HG02678 (cell line): ENCODE measurements at regions not wholly inside any gene's neighbourhood (a gene's known extent, or its start where the extent isn't known, plus 50 kb on each side); places are given as distances from the start of the nearest gene placed in this dataset.

ENCODE experiments used
- ATAC-seq: cut with Tn5 transposase; IDR thresholded peaks from one replicate; pipeline ENCODE4 v1.9.1; 2021; ENCODE audit warnings: mild to moderate bottlenecking, moderate library complexity; ENCODE audit not compliant: unreplicated experiment

DNA sequence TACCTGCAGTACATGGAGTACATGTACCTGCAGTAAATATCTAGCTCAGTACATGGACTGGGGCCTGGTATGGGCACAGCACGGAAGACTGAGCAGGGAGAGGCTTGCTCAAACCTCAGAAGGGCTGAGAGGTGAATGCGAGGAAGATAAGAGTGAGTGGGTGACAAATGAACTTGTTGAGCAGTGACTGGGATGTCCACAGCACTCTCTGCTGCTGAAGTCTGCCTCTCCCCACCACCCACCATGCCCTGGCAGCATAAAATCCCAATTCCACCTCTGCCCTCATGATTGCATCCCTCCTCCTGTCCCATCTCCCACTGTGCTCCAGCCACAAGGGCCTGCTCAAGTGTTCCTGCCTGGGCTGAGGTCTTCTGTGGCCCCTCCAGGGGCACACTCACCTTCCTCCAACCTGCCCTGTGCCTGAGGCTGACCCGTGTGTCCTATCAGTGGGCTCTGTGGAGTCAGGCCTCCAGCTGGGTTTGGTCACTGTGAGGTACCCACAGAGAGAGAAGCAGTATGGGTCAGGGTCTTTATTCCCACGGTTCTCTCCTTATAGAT is 114.2 kb downstream of the FOXD2 start:
- ATAC-seq, result no peak

DNA sequence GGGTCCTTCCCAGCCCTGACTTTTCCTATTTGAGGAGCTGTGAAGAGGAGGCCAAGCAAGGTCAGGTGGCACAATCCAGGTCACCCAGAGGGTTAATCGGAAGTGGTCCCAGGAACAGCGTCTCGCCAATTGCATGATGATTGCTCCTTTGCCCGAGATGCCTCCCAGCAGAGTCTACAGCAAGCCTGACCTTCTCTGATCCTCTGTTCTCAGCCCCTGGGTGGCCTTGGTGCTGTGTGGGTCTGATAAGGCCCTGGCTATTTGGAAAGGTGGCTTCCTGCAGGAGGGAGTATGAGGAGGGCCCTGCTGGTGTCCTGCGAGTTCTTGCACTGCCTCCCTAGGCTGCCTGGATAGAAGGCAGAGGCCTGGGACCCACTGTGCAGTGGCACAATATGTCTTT is 116.2 kb downstream of the FOXD2 start:
- ATAC-seq, result no peak

DNA sequence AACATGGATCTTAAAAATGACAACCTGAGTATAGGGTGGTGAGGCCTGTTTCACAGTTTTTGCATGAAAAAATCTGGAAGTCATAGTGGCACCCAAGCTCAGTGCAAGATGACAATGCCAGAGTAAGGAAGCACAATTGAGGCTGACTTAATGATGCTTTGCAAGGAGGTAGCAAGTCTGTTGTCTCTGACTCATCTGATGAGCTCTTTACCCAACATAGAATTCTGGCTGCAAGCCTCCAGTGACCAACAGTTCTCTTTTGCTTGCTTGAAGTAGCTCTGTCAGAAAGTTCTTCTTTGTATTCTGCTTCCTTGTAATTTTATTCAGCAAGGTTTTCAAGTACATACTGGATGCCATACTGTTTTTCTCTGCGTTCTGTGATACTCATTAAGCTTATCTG is 117.1 kb downstream of the FOXD2 start:
- no peak for ATAC-seq

DNA sequence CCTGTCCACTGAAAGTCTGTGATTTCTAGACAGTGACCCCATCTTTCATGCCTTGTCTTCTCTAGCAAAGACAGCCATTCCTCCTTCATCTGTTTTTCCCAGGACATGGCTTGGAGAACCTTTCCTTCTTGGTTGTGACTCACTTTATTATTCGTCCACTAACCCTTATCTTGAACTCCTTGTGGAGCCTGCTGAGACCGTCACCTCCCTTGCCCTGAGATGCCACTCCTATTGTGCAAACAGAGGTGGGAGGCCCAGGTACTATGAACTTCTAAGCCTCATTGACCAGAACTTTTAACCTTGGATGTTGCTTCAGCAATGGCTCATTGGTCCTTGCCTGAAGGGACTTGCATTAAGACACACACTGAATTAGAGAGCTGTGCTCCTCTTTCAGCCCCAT is 117.5 kb downstream of the FOXD2 start:
- no peak for ATAC-seq

DNA sequence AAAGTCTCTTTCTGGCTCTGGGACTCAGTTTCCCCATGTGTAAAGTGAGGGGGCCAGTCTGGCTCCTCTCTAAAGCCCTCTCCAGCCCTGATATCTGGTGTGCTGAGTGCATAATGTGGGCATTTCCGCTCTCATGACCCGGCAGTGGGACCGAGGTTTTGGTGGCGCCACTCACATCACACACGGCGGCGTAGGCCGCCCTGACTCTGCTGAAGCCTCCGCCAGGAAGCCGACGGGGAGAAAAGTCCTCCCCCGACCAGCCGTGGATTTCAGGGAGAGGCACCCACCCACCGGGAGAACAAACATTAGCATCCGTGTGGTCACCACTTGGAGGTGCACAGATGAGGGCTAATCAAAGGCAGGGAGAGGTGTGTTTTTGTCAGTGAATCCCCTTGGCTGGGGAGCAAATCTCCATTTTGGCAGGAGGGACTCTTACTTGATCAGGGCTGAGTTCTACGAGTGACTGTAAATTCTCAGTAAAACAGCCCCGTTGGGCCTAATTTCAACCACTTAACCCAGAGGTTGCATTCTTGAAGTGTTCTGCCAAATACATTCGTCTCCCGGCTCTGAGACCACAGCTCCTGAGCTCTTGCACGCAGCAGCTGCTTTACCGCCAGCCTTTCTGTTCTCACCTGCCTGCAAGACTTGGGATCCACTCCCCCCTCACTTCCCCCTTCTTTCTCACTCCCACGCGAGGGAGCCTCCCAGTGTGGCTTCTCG is 118.2 kb downstream of the FOXD2 start:
- no peak for ATAC-seq

DNA sequence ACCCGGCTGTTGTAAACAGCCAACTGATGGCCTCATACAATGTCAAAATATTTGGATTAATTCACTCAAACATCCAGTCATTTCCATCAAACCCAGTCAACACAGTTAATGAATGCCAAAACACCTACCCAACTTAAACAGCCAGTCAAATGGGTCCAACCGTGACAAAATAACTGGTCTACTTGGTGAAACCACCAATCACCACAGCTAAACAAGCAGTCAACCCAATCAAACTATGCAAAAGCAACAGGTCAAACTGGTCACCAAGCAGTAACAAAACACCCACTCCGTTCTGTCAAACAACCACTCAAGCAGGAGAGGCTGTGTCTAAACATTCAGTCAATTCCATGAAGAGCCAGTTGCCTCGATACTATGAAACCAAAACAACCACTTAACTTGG is 119.2 kb downstream of the FOXD2 start:
- ATAC-seq, result no peak

DNA sequence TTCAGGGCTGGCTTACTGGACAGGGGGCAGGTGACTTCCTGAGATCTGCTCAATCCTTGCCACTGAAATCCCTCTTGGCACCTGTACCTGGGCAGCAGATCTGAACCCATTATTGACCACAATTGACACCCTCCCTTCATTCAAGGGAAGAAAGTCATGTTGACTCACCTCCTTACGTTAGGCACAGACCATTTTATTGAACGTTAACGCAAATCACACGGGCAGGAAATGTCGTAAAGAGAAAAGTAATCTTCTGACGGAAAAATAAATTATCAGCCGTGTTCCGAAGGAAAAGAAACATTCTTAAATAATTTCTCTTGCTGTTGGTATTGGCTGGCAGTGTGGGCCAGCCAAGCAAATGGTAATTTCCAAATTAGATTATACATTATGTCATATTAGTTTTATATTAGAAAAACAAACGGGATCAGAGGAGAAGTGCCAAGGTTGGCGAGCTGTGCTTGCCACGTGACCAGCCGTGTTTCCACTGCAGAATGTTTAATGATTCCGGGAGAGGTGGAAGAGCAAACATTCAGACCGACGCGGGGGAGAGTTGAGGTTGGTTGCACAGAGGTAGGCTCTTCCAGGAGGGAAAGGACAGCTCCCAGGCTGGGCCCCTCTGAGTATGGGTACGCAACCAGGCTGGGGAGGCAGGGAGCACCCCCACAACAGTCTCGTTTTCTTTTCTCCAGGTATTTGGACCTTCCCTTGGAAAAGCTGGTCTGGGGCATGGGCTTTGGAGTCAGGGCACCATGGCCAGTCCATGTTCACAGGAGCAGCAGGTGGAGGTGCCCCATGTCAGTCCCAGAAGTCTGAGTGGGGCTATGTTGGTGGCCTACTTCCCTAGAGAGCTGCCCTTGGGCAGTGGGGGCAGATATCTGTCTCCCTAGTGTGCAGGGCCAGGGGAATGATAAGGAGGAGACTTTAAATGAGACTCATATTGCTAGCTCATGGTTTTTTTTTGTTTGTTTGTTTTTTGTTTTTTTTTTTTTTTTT is 121.1 kb downstream of the FOXD2 start:
- no peak for ATAC-seq

DNA sequence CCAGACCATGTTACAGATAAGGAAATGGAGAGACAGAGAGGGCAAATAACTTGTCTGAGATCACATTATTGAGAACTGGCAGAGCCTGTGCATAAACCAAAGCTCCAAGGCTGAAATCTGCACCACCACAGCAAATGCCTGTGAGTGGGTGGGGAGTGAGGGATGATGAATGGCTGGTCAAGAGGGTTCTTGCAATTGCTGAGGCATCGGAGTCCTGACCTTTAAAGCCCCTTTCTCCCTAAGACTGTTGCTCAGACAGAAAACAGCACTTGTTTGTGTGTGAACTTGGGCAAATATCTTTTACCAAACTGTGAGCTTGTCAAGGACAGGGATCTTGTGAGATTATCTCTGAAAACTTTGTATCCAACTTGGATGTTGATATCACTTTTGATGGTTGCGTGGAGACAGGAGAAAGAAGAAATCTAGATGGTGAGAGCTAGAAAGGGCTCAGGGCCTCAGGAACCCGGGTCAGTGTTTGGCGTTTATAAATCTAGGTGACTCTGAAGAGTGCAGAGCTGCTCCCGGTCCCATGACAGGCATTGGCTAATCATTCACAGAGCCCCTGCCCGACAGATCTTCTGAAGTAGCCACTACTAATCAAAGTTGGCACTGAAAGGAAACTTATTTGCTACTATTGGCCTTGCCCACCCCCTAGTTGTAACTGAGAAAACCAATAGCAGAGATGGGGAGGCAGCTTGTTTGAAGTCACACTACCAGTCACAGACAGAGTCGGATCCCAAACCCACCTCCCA is 122.3 kb downstream of the FOXD2 start:
- ATAC-seq, result no peak

DNA sequence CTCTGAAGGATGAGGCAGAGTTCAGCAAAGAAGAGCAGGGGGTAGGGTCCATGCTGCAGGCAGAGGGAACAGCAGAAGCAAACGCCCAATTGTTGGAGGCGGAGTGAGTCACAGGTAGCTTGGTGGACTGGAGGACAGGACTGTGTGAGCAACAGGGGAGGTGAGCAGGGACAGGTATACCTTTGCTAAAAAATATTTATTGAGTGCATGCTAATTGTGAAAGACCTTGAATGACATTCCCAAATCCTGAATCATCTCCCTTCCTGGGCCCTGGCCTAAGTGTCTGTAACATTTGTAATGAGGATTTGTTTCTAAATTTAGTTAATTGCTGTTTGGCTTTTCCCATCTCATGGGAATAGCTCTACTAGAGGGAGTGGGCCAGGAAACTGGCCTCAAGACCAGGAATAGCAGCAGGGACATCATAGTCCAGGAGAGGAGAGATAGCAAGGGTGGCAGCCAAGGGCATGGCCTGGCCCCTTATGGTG is 123.7 kb downstream of the FOXD2 start:
- ATAC-seq, result no peak

DNA sequence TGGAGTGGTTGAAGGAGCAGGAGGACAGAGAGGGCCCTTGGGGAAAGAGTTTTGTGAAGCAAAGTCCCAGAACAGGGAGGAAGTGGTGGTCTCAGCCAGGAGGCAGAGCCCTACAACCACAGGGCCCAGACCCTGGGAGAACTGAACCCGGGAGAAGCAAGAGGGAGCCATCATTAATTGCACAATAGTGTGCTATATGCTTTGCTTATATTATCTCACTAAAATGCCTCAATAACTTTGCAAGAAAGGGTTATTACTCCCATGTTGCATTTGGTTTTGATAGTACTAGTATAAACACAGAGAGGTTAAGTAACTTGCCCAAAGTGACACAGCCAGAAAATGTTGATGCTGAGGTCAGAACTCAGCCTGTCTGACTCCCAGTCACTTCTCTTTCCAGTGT is 124.3 kb downstream of the FOXD2 start:
- ATAC-seq, result no peak

DNA sequence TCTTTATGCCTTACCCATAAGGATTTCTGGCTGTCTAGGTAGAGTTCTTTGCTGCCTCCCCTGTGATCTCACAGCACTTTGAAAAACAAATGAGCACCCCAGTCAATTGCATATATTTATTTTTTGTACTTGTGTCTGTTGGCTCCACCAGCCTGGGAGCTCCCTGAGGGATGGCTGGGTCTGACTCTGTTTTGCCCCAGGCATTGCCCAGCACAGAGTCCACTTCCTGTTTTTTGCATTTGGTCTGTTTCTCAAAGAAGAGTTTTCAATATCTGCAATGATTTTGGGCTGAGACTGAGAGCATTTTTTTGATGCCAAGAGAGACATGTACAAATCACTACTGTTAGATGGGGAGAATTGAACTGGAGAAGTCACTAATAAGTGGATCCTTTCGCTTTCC is 125.0 kb downstream of the FOXD2 start:
- no peak for ATAC-seq

DNA sequence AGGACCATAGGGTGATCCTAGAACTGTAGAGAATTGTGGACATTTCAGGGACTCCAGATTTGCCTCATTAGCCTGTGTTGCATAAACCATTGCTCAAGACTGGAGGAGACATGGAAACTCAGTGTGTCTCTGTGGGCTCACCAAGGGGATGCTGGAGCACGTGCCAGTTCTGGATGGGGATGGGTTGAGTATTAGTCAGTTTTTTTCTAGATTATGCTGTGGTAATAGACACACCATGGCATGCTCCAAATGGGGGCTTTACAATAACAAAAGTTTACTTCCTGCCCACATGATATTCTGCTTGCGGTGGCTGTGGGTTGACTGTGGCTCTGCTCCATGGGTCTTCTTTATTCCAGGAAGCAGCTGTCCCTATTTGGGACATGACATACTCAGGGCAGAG is 125.4 kb downstream of the FOXD2 start:
- no peak for ATAC-seq

DNA sequence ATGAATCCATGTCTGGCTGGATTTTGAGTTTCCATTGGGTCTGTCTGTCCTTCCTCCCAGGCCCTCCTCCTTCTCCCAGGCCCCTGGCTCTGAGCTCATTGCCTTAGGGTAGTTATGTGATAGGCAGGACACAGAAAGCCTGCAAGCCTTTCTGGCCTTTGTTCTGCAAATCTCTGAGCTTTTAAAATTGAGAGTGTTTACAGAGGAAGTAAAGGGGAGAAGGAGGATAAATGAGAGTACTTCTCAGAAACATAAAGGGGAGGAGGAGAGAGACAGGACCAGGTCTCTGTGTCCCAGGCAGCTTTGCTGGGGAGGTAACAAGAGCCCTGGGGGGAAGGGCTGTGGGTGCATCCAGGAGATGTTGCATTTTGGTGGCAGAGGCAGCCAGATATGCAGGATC is 126.7 kb downstream of the FOXD2 start:
- ATAC-seq, result no peak

DNA sequence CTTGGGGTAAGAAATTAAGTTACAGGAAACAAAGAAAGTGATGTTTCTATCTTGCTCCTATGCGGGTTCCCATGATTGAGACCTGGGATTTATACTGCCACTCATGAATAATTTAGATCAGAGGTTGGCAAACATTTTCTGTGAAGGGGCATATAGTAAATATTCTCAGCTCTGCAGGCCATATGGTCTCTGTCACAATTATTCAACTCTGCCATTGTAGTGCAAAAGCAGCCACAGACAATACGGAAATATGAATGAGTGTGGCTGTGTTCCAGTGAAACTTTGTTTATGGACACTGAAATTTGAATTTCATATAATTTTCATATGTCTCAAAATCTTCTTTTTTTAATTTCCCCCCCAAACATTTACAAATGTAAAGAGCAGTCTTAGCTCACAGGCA is 127.2 kb downstream of the FOXD2 start:
- ATAC-seq, result no peak

DNA sequence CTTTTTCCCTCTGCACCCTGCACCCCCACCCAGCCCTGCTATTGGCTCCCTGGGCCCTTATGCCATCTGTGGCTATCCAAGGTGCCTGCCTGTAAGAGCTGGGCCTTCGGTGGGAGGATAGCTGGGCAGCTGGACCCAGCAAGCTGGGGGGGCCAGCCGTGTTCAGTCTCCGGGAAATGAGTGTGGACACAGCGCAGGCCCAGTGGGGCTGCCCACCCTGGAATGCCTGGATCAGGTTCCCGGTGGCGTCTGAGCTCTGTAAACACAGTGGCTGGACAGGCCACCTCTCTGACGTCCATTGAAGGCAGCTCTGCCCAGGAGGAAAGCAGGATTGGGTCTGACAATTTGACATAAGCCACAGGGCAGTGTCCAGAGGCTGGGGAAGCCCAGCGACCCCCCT is 127.8 kb downstream of the FOXD2 start:
- no peak for ATAC-seq

DNA sequence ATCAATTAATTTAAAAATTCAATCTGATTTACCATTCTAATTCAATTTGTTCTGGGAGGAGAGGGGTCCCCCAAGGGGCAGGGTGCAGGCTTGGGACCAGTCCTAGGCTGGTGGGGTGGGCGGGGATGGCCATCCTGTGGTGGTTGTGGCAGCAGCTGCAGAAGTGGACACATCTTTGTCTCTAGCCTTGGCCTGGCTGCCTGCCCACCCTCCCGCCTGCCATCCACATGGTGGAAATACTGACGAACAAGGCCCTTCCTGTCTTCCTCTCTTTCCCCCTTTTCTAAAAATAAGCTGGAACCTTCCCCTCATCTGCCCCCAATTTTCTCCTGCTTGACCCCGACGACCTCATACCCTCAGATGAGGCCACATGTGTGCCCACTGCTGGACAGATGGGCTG is 130.9 kb downstream of the FOXD2 start:
- ATAC-seq, result no peak

DNA sequence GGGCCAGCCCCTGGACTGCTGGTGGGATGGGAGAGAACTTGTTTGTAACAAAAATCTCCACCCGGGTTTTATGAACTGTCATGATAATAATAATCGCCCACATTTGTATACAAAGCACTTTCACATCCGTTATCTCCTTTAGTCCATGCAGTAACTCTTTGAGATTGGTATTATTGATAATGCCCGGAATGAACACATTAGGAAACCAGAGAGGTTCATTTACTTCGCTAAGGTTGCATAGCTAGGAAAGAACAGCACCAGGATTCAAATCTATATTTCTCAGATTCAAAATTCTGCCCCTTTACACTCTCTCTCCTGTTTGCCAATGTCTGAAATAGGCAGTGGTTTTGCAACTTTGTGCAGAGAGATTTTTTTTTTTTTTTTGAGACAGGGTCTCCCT is 131.4 kb downstream of the FOXD2 start:
- ATAC-seq, result no peak

DNA sequence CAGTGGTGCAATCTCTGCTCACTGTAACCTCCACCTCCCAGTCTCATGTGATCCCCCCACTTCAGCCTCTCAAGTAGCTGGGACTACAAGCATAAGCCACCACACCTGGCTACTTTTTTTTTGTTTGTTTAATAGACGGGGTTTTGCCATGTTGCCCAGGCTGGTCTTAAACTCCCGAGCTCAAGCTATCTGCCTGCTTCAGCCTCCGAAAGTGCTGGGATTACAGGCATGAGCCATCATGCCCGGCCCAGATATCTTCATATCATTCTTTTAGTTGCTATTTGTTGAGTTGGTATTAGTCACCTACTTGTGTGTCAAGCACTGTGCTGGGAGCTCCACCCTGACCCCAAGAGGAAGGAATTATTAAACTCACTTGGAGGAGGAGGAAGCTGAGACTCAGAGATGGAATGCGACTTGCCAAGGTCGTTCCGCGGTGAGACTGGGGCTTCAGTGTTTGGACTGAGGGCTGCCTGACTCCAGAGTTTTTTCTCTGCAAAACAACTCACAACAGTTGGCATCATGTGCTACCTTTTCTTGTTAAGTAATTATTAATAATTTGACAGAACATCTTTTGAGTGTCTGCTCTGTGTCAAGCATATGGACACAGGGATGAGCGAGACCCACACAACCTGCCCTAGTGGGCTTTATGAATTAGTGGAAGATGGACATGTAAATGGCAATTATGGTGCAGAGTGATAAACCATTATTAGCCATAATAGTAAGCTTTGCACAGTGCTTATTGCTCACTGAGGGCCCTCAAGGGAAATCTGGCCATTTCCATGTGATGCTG is 132.0 kb downstream of the FOXD2 start:
- ATAC-seq, result no peak

DNA sequence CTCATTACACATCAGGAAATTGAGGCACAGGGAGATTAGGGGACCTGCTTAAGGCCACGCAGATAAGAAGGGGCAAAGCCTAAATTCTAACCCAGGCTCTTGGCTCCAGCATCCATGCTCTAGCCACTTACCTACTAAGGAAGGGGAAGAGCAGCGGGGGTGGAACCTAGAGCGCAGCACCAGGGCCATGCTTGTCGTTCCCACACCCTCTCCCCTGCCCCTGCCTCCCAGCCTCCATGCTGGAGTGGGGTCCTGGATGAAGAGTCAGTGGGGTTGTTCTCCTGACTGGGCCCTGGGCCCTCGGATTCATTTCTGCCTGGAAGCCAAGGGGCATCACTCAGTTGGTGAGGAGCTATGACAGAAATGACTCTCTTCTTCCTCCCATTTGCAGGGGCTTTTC is 133.3 kb downstream of the FOXD2 start:
- ATAC-seq, result no peak

DNA sequence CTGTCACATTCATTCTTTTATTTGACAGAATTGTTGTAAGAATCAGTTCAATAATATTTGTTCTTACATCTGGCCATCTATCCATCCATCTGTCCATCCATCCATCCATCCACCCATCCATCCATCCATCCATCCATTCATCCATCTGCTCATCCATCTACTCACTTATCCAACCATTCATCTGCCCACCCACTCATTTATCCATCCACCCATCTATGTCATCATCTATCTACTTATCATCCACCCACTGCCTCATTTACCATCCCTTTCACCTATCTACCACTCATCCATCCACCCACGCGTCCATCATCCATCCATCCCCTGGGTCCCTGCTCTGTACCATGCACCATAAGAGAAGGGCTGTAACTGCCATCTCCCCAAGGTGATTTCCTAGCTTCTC is 134.1 kb downstream of the FOXD2 start:
- ATAC-seq, result no peak
